GM23248 (cell line): ENCODE measurements at regions not wholly inside any gene's neighbourhood (a gene's known extent, or its start where the extent isn't known, plus 50 kb on each side); places are given as distances from the start of the nearest gene placed in this dataset.

Experiments
- DNase-seq: peaks from one replicate; pipeline ENCODE4 v3.0.0-alpha.2; 2015
- H2AFZ ChIP-seq: fragments of 200-600 bp; sonication (generic); 2 replicates; pipeline ENCODE4 v1.6.1; 2016; ENCODE audit warnings: antibody characterized with exemption
- H3F3A ChIP-seq: fragments of 200-600 bp; sonication (generic); 2 replicates; pipeline ENCODE4 v1.6.1; 2016; ENCODE audit warnings: mild to moderate bottlenecking, antibody characterized with exemption, mixed run types; ENCODE audit not compliant: insufficient read depth
- H3K27ac ChIP-seq: fragments of 200-600 bp; sonication (generic); 2 replicates; pipeline ENCODE4 v1.5.1; 2016; ENCODE audit warnings: mild to moderate bottlenecking
- H3K27me3 ChIP-seq: fragments of 200-600 bp; sonication (generic); replicated peaks from 2 replicates; pipeline ENCODE4 v1.6.1; 2016; ENCODE audit warnings: mild to moderate bottlenecking; ENCODE audit not compliant: insufficient read depth
- H3K36me3 ChIP-seq: fragments of 200-600 bp; sonication (generic); 2 replicates; pipeline ENCODE4 v1.6.1; 2016; ENCODE audit warnings: low read depth, mild to moderate bottlenecking
- H3K4me1 ChIP-seq: fragments of 200-600 bp; sonication (generic); 2 replicates; pipeline ENCODE4 v1.6.1; 2016; ENCODE audit warnings: mild to moderate bottlenecking; ENCODE audit not compliant: insufficient read depth
- H3K4me2 ChIP-seq: fragments of 200-600 bp; sonication (generic); one replicate; pipeline ENCODE4 v1.6.1; 2016; ENCODE audit warnings: mild to moderate bottlenecking; ENCODE audit not compliant: unreplicated experiment
- H3K4me3 ChIP-seq: fragments of 200-600 bp; sonication (generic); 2 replicates; pipeline ENCODE4 v1.5.1; 2016; ENCODE audit warnings: mild to moderate bottlenecking
- H3K79me2 ChIP-seq: fragments of 200-600 bp; sonication (generic); 2 replicates; pipeline ENCODE4 v1.6.1; 2016; ENCODE audit warnings: mild to moderate bottlenecking; ENCODE audit not compliant: insufficient read depth
- H3K9ac ChIP-seq: fragments of 200-600 bp; sonication (generic); 2 replicates; pipeline ENCODE4 v1.6.1; 2016; ENCODE audit warnings: mild to moderate bottlenecking
- H3K9me2 ChIP-seq: fragments of 200-600 bp; sonication (generic); 2 replicates; pipeline ENCODE4 v1.6.1; 2016; ENCODE audit warnings: mixed run types, mild to moderate bottlenecking, moderate library complexity; ENCODE audit not compliant: insufficient read depth
- H3K9me3 ChIP-seq: fragments of 200-600 bp; sonication (generic); one replicate; pipeline ENCODE4 v1.6.1; 2017; ENCODE audit warnings: low read depth
- H4K20me1 ChIP-seq: fragments of 200-600 bp; sonication (generic); 2 replicates; pipeline ENCODE4 v1.6.0; 2016; ENCODE audit not compliant: insufficient read depth
- EZH2 ChIP-seq: fragments of 200-600 bp; sonication (generic); IDR thresholded peaks from 2 replicates; pipeline ENCODE4 v1.6.1; 2018; ENCODE audit warnings: antibody characterized with exemption, mild to moderate bottlenecking; ENCODE audit not compliant: insufficient read depth, poor library complexity, severe bottlenecking
- EZH2phosphoT487 ChIP-seq: fragments of 200-600 bp; sonication (generic); IDR thresholded peaks from 2 replicates; pipeline ENCODE4 v1.6.1; 2018; ENCODE audit warnings: antibody characterized with exemption, moderate library complexity, mild to moderate bottlenecking, low read depth; ENCODE audit not compliant: insufficient read depth
- WGBS, 2 experiments: methylation state at CpG; one replicate each; pipeline ENCODE4 v1.1.6; 2015 to 2017; ENCODE audit warnings: low lambda C conversion rate in 2 of 2, low coverage in 1 of 2; ENCODE audit errors: missing lambda C conversion rate in 2 of 2; 5-methylcytosine and 5-hydroxymethylcytosine counted together
- in situ Hi-C: fragments of 300-500 bp; cut with MboI; formaldehyde crosslinking; loops from 2 replicates; pipeline ENCODE4 v1.15.0; 2020

DNA sequence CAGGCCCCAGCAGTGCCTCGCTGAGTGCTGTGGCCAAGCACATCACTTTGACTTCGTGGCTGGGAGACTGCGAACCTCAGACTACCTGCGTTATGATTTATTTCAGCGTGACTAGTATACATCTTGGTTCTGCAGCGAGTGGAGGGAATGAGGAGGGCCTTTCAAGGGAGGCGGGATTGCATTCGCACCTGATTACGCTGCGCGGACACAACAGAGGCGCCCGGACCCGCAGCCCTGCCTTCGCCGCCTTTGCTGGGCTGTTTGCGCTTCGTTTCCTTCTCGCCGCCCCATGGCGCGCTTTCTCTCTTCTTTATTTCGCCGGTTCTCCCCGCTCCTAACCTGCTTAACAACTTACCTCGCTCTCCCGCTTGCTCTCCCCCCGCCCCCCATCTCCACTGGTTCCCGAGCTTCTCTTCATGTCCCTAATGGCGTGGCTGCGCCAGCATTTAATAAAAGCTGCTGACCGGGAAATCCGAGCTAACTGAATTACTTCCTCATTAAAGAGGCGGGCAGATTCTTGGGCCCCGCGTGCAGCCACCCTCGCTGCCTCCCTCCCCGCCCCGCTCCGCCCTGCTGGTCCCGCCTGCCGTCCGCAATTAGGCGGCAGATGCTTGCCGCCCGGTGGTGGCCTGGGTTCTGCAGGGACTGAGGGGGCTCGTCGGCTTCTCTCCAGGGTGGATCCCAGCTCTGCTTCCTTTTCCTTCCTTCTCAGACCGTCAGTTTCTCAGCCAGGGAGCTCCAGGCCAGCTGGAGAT is 257.6 kb upstream of the SDK2 start:
- Histone ChIP-seq H4K20me1 (no peaks in the 10 kb centered on the region), H2AFZ (no peak overlapping the region), H3K4me3 (no peak overlapping the region), H3K4me2 (no peak overlapping the region), H3K27me3 (peaks cover 16% of the 10 kb centered on the region), H3K79me2 (no peaks in the 10 kb centered on the region), H3K9me3 (no peaks in the 10 kb centered on the region), H3K9me2 (no peaks in the 10 kb centered on the region), H3F3A (no peaks in the 10 kb centered on the region), H3K36me3 (no peaks in the 10 kb centered on the region), H3K27ac (no peak overlapping the region), H3K4me1 (no peaks in the 10 kb centered on the region), H3K9ac (no peak overlapping the region)
- WGBS, 2 experiments = 8 to 10% methylated on average over 42 to 46 of the region's 49 CpGs
- DNase-seq = peak; percentile 12
- in situ Hi-C loops = no loop called here
- no peak for TF ChIP-seq EZH2phosphoT487
- no peak for TF ChIP-seq EZH2

DNA sequence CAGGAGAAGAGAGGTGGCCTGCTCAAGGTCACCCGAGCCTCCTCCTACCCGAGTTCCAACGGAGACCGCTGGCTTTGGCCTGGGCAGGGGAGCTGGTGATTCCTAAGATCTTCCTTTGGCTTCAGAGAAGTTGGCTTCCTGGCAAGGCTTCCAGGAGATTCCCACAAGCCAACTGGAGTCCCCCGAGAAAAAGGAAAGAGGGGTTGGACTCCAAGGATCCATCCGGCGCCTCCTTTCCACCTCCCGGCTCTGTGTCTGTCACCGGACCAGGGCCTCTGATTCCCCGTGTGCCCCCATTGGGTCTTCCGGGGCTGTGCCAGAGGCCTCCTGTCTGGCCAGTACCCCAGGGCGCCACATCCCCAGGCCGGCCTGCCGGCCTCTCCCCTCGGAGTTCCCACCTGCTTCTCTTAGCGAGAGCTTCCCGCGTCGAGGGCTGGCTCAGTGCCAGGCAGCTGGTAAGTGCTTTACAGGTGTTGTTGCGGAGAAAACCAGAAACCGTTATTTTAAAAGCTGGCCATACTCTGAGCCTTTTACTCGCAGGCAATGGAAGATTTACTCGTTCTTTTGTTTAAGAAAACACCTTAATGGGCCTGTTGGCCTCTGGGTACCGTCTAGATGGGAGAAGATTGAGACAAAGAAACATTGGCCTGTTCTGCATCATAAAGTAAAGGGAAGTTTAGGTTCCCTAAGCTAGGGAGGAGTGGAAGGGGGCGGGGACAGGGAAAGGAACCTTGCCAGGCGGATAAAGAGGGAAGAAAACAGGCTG is 258.4 kb upstream of the SDK2 start:
- H3K4me3 ChIP-seq = no peak overlapping the region
- in situ Hi-C loops = no loop called here
- no peak overlapping the region for H3K9ac ChIP-seq
- H2AFZ ChIP-seq = no peak overlapping the region
- 50 to 57% methylated on average over 22 to 26 of the region's 26 CpGs for WGBS, 2 experiments
- TF ChIP-seq EZH2 = no peak
- no peak for TF ChIP-seq EZH2phosphoT487
- H3K27me3 ChIP-seq = peaks cover 10% of the 10 kb centered on the region
- H3K9me3 ChIP-seq = no peaks in the 10 kb centered on the region
- H3K4me2 ChIP-seq = no peak overlapping the region
- no peaks in the 10 kb centered on the region for H4K20me1 ChIP-seq
- H3K27ac ChIP-seq = no peak overlapping the region
- no peaks in the 10 kb centered on the region for H3K36me3 ChIP-seq
- DNase-seq = no peak
- no peaks in the 10 kb centered on the region for H3K9me2 ChIP-seq
- no peaks in the 10 kb centered on the region for H3K79me2 ChIP-seq
- H3K4me1 ChIP-seq = no peaks in the 10 kb centered on the region
- H3F3A ChIP-seq = no peaks in the 10 kb centered on the region

GRCh38 chr17:73906896-73907870 is 262.9 kb upstream of the SDK2 start:
- TF ChIP-seq EZH2phosphoT487 = no peak
- TF ChIP-seq EZH2 = no peak
- H2AFZ ChIP-seq = no peak overlapping the region
- H3K9me3 ChIP-seq = no peaks in the 10 kb centered on the region
- H3K27ac ChIP-seq = no peak overlapping the region
- H3K4me1 ChIP-seq = no peaks in the 10 kb centered on the region
- H3K79me2 ChIP-seq = no peaks in the 10 kb centered on the region
- H3K9ac ChIP-seq = no peak overlapping the region
- no peaks in the 10 kb centered on the region for H4K20me1 ChIP-seq
- H3F3A ChIP-seq = no peaks in the 10 kb centered on the region
- DNase-seq = no peak
- no peak overlapping the region for H3K4me3 ChIP-seq
- in situ Hi-C loops = no loop called here
- no peaks in the 10 kb centered on the region for H3K9me2 ChIP-seq
- H3K4me2 ChIP-seq = no peak overlapping the region
- H3K36me3 ChIP-seq = no peaks in the 10 kb centered on the region
- H3K27me3 ChIP-seq = peaks cover 4% of the 10 kb centered on the region
- WGBS, 2 experiments = 21 to 24% methylated on average over 18 of the region's 18 CpGs

DNA sequence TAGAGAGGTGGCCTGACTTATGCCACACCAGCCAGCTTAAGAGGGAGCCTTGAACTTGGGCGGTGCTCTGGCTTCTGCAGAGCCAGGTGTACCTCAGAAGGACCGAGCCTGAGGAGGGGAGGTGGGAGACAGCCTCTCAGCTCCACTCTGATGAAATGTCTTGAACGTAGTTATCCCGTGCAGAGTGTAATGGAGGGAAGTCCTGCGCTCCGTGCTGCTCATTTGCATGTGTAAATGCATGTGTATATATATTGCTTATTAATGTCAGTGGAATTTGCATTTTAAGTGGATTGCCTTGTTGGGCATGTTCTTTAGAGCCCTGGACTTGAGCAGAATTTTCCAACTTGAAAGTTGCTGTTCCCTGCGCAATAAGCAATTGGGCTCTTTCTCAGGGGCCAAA is 264.9 kb upstream of the SDK2 start:
- Histone ChIP-seq H3K27ac (no peak overlapping the region), H3K4me3 (no peak overlapping the region), H3K4me2 (no peak overlapping the region), H3K36me3 (no peaks in the 10 kb centered on the region), H3K9me2 (no peaks in the 10 kb centered on the region), H3F3A (no peaks in the 10 kb centered on the region), H3K9me3 (no peaks in the 10 kb centered on the region), H2AFZ (no peak overlapping the region), H3K9ac (no peak overlapping the region), H4K20me1 (no peaks in the 10 kb centered on the region), H3K4me1 (no peaks in the 10 kb centered on the region), H3K79me2 (no peaks in the 10 kb centered on the region), H3K27me3 (no peaks in the 10 kb centered on the region)
- DNase-seq = no peak
- in situ Hi-C loops = no loop called here
- no peak for TF ChIP-seq EZH2
- no peak for TF ChIP-seq EZH2phosphoT487
- WGBS, 2 experiments = 54 to 60% methylated on average over 7 of the region's 7 CpGs
